ENCODE measurements at regions not wholly inside any gene's neighbourhood (a gene's known extent, or its start where the extent isn't known, plus 50 kb on each side); places are given as distances from the start of the nearest gene placed in this dataset.
"Not testable (repeated sequence)": the region's sequence is repeated elsewhere in the genome, so short reads cannot be mapped to it uniquely, and the experiment has no call there.

GRCh38 chr6:134634966-134635365 is 314.9 kb downstream of the ALDH8A1 start:
- Histone ChIP-seq H3K27ac (ENCODE audit: insufficient read depth, low read length, poor library complexity, severe bottlenecking) (no peak overlapping the region), H3K4me1 (ENCODE audit: control insufficient read depth, insufficient read depth, low read length, poor library complexity, severe bottlenecking) (peaks cover 8% of the 10 kb centered on the region), H3K4me3 (ENCODE audit: low read depth, low read length) (no peak overlapping the region), H3K27me3 (ENCODE audit: control insufficient read depth, insufficient read depth, low read length) (no peaks in the 10 kb centered on the region), H3K9me3 (ENCODE audit: control insufficient read depth in 2 of 2, low read length in 2 of 2) (no peaks in the 10 kb centered on the region), H3K36me3 (ENCODE audit: control insufficient read depth, insufficient read depth, low read length) (no peaks in the 10 kb centered on the region)
- DNase-seq (no peak), ATAC-seq (ENCODE audit: low read depth in 2 of 2) (no peak)
- Mint-ChIP-seq H3K27ac (no peak overlapping the region), H3K9me3 (no peaks in the 10 kb centered on the region), H3K36me3 (no peaks in the 10 kb centered on the region), H3K4me1 (peaks cover 5 to 21% (median 15%) of the 10 kb centered on the region in 4 donors), H3K4me3 (no peak overlapping the region), H3K27me3 (peaks cover 9% of the 10 kb centered on the region)

GRCh38 chr6:134634466-134634865 is 315.4 kb downstream of the ALDH8A1 start:
- no peak for DNase-seq
- H3K4me3 ChIP-seq (ENCODE audit: low read depth, low read length) = no peak overlapping the region
- Mint-ChIP-seq H3K27ac (no peak overlapping the region), H3K9me3 (no peaks in the 10 kb centered on the region), H3K4me3 (no peak overlapping the region), H3K27me3 (peaks cover 9% of the 10 kb centered on the region), H3K4me1 (peaks cover 5 to 21% (median 15%) of the 10 kb centered on the region in 4 donors), H3K36me3 (no peaks in the 10 kb centered on the region)
- peaks cover 8% of the 10 kb centered on the region for H3K4me1 ChIP-seq (ENCODE audit: control insufficient read depth, insufficient read depth, low read length, poor library complexity, severe bottlenecking)
- ATAC-seq (ENCODE audit: low read depth in 2 of 2) = no peak
- no peaks in the 10 kb centered on the region for H3K36me3 ChIP-seq (ENCODE audit: control insufficient read depth, insufficient read depth, low read length)
- H3K27ac ChIP-seq (ENCODE audit: insufficient read depth, low read length, poor library complexity, severe bottlenecking) = no peak overlapping the region
- H3K27me3 ChIP-seq (ENCODE audit: control insufficient read depth, insufficient read depth, low read length) = no peaks in the 10 kb centered on the region
- no peaks in the 10 kb centered on the region for H3K9me3 ChIP-seq (ENCODE audit: control insufficient read depth in 2 of 2, low read length in 2 of 2)

- H3K4me3 Mint-ChIP-seq = peak overlapping the region; percentile 61 to 84 (median 77)
- peak overlapping the region in 1 of 3 donors; percentile 57 for H3K27ac Mint-ChIP-seq
- H3K9me3 ChIP-seq (ENCODE audit: control insufficient read depth in 2 of 2, low read length in 2 of 2); H3K27ac ChIP-seq (ENCODE audit: insufficient read depth, low read length, poor library complexity, severe bottlenecking); H3K27me3 Mint-ChIP-seq; H3K4me1 ChIP-seq (ENCODE audit: control insufficient read depth, insufficient read depth, low read length, poor library complexity, severe bottlenecking); H3K36me3 ChIP-seq (ENCODE audit: control insufficient read depth, insufficient read depth, low read length); H3K9me3 Mint-ChIP-seq; ATAC-seq (ENCODE audit: low read depth in 2 of 2); H3K36me3 Mint-ChIP-seq; H3K27me3 ChIP-seq (ENCODE audit: control insufficient read depth, insufficient read depth, low read length): not testable (repeated sequence)
- DNase-seq = peak in 2 of 3 donors; percentile 20 to 44
- peak overlapping the region; percentile 43 for H3K4me3 ChIP-seq (ENCODE audit: low read depth, low read length)
- H3K4me1 Mint-ChIP-seq = peaks cover 5 to 21% (median 15%) of the 10 kb centered on the region in 4 donors
Measured at GRCh38 chr6:134632982-134633940, 315.3 kb upstream of the SGK1 start.

- H3K9me3 ChIP-seq (ENCODE audit: control insufficient read depth in 2 of 2, low read length in 2 of 2) = no peaks in the 10 kb centered on the region
- no peak for DNase-seq
- no peaks in the 10 kb centered on the region for H3K36me3 ChIP-seq (ENCODE audit: control insufficient read depth, insufficient read depth, low read length)
- H3K27ac ChIP-seq (ENCODE audit: insufficient read depth, low read length, poor library complexity, severe bottlenecking) = no peak overlapping the region
- Mint-ChIP-seq H3K27me3 (peaks cover 9% of the 10 kb centered on the region), H3K4me3 (no peak overlapping the region), H3K9me3 (no peaks in the 10 kb centered on the region), H3K27ac (no peak overlapping the region), H3K36me3 (no peaks in the 10 kb centered on the region), H3K4me1 (peaks cover 5 to 21% (median 13%) of the 10 kb centered on the region in 4 donors)
- H3K4me3 ChIP-seq (ENCODE audit: low read depth, low read length) = no peak overlapping the region
- no peak for ATAC-seq (ENCODE audit: low read depth in 2 of 2)
- peaks cover 8% of the 10 kb centered on the region for H3K4me1 ChIP-seq (ENCODE audit: control insufficient read depth, insufficient read depth, low read length, poor library complexity, severe bottlenecking)
- no peaks in the 10 kb centered on the region for H3K27me3 ChIP-seq (ENCODE audit: control insufficient read depth, insufficient read depth, low read length)
Measured at GRCh38 chr6:134632024-134632423, 314.1 kb upstream of the SGK1 start.

GRCh38 chr6:134631398-134631924 is 313.5 kb upstream of the SGK1 start:
- Histone ChIP-seq H3K9me3 (ENCODE audit: control insufficient read depth in 2 of 2, low read length in 2 of 2) (no peaks in the 10 kb centered on the region), H3K4me3 (ENCODE audit: low read depth, low read length) (no peak overlapping the region), H3K36me3 (ENCODE audit: control insufficient read depth, insufficient read depth, low read length) (no peaks in the 10 kb centered on the region), H3K27me3 (ENCODE audit: control insufficient read depth, insufficient read depth, low read length) (no peaks in the 10 kb centered on the region), H3K4me1 (ENCODE audit: control insufficient read depth, insufficient read depth, low read length, poor library complexity, severe bottlenecking) (peaks cover 7% of the 10 kb centered on the region), H3K27ac (ENCODE audit: insufficient read depth, low read length, poor library complexity, severe bottlenecking) (no peak overlapping the region)
- Mint-ChIP-seq H3K9me3 (no peaks in the 10 kb centered on the region), H3K4me1 (peaks cover 5 to 19% (median 12%) of the 10 kb centered on the region in 4 donors), H3K27me3 (peaks cover 9% of the 10 kb centered on the region), H3K36me3 (no peaks in the 10 kb centered on the region), H3K4me3 (no peak overlapping the region), H3K27ac (no peak overlapping the region)
- DNase-seq (no peak), ATAC-seq (ENCODE audit: low read depth in 2 of 2) (no peak)

- ATAC-seq (ENCODE audit: low read depth in 2 of 2) = peak in 1 of 2 donors; percentile 14
- H3K36me3 Mint-ChIP-seq = no peaks in the 10 kb centered on the region
- no peaks in the 10 kb centered on the region for H3K9me3 Mint-ChIP-seq
- H3K4me1 ChIP-seq (ENCODE audit: control insufficient read depth, insufficient read depth, low read length, poor library complexity, severe bottlenecking) = peaks cover 4% of the 10 kb centered on the region
- no peaks in the 10 kb centered on the region for H3K27me3 ChIP-seq (ENCODE audit: control insufficient read depth, insufficient read depth, low read length)
- no peak for DNase-seq
- H3K9me3 ChIP-seq (ENCODE audit: control insufficient read depth in 2 of 2, low read length in 2 of 2) = no peaks in the 10 kb centered on the region
- no peak overlapping the region for H3K4me3 Mint-ChIP-seq
- no peaks in the 10 kb centered on the region for H3K36me3 ChIP-seq (ENCODE audit: control insufficient read depth, insufficient read depth, low read length)
- peaks cover 9% of the 10 kb centered on the region for H3K27me3 Mint-ChIP-seq
- H3K4me1 Mint-ChIP-seq = peaks cover 5 to 14% (median 10%) of the 10 kb centered on the region in 4 donors
- no peak overlapping the region for H3K4me3 ChIP-seq (ENCODE audit: low read depth, low read length)
- no peak overlapping the region for H3K27ac Mint-ChIP-seq
- no peak overlapping the region for H3K27ac ChIP-seq (ENCODE audit: insufficient read depth, low read length, poor library complexity, severe bottlenecking)
Measured at GRCh38 chr6:134630508-134631121, 312.7 kb upstream of the SGK1 start.

GRCh38 chr6:134628154-134628553 is 310.2 kb upstream of the SGK1 start:
- no peak overlapping the region for H3K4me3 Mint-ChIP-seq
- Histone ChIP-seq H3K4me3 (ENCODE audit: low read depth, low read length) (no peak overlapping the region), H3K27ac (ENCODE audit: insufficient read depth, low read length, poor library complexity, severe bottlenecking) (no peak overlapping the region), H3K9me3 (ENCODE audit: control insufficient read depth in 2 of 2, low read length in 2 of 2) (no peaks in the 10 kb centered on the region), H3K36me3 (ENCODE audit: control insufficient read depth, insufficient read depth, low read length) (no peaks in the 10 kb centered on the region), H3K4me1 (ENCODE audit: control insufficient read depth, insufficient read depth, low read length, poor library complexity, severe bottlenecking) (peaks cover 4% of the 10 kb centered on the region), H3K27me3 (ENCODE audit: control insufficient read depth, insufficient read depth, low read length) (no peaks in the 10 kb centered on the region)
- H3K27me3 Mint-ChIP-seq = peaks cover 19% of the 10 kb centered on the region
- no peak overlapping the region for H3K27ac Mint-ChIP-seq
- DNase-seq = no peak
- peaks cover 4 to 13% (median 7%) of the 10 kb centered on the region in 4 donors for H3K4me1 Mint-ChIP-seq
- H3K36me3 Mint-ChIP-seq = no peaks in the 10 kb centered on the region
- no peak for ATAC-seq (ENCODE audit: low read depth in 2 of 2)
- H3K9me3 Mint-ChIP-seq = no peaks in the 10 kb centered on the region

All from CD4-positive, CD25-positive, alpha-beta regulatory T cell (primary cell).